Right ventricle myocardium superior (tissue), 1 donor: ENCODE measurements at regions not wholly inside any gene's neighbourhood (a gene's known extent, or its start where the extent isn't known, plus 50 kb on each side); places are given as distances from the start of the nearest gene placed in this dataset.
"Not testable (repeated sequence)": the region's sequence is repeated elsewhere in the genome, so short reads cannot be mapped to it uniquely, and the experiment has no call there.

Experiments used
- ATAC-seq: fragments of 200-7000 bp; cut with Tn5 transposase; one replicate; pipeline ENCODE4 v1.9.1; 2020; ENCODE audit warnings: mild to moderate bottlenecking; ENCODE audit not compliant: poor library complexity
- DNase-seq: peaks from one replicate; pipeline ENCODE4 v3.0.0-alpha.2; 2020
- intact Hi-C: fragments of 100-400 bp; cut with DNase I; formaldehyde crosslinking; loops from one replicate; pipeline ENCODE4 v1.11.2; 2022
- donor health status: DM: no; HTN: yes; CAD: no; lungs with severe emphysema.

GRCh38 chr10:64112701-64113355 is 591.6 kb downstream of the REEP3 start:
- ATAC-seq (no peak), DNase-seq (no peak)
- intact Hi-C loops, result no loop called here

- DNase-seq, result no peak
- intact Hi-C loops, result no loop called here
- no peak for ATAC-seq
Measured at GRCh38 chr10:64113375-64113774, 592.2 kb downstream of the REEP3 start.

- ATAC-seq (no peak), DNase-seq (no peak)
- intact Hi-C loops, result no loop called here
Measured at GRCh38 chr10:64113792-64114191, 592.6 kb downstream of the REEP3 start.

- intact Hi-C loops, result no loop called here
- ATAC-seq, result no peak
- no peak for DNase-seq
Measured at GRCh38 chr10:64115471-64115870, 594.3 kb downstream of the REEP3 start.

- no peak for ATAC-seq
- DNase-seq, result no peak
- intact Hi-C loops, result no loop called here
Measured at GRCh38 chr10:64115908-64116643, 594.9 kb downstream of the REEP3 start.

- ATAC-seq (no peak), DNase-seq (no peak)
- intact Hi-C loops, result no loop called here
Measured at GRCh38 chr10:64116707-64117106, 595.5 kb downstream of the REEP3 start.

- intact Hi-C loops, result no loop called here
- ATAC-seq, result no peak
- no peak for DNase-seq
Measured at GRCh38 chr10:64118736-64119135, 597.5 kb downstream of the REEP3 start.

GRCh38 chr10:64120301-64120980 is 599.2 kb downstream of the REEP3 start:
- DNase-seq, intact Hi-C loops, ATAC-seq: not testable (repeated sequence)

GRCh38 chr10:64130152-64130551 is 609.0 kb downstream of the REEP3 start:
- DNase-seq, result no peak
- no peak for ATAC-seq
- intact Hi-C loops, result no loop called here

- ATAC-seq (no peak), DNase-seq (no peak)
- intact Hi-C loops, result no loop called here
Measured at GRCh38 chr10:64134676-64135075, 613.5 kb downstream of the REEP3 start.

- DNase-seq (no peak), ATAC-seq (no peak)
- intact Hi-C loops, result no loop called here
Measured at GRCh38 chr10:64142395-64142794, 621.2 kb downstream of the REEP3 start.

- ATAC-seq (no peak), DNase-seq (no peak)
- intact Hi-C loops, result no loop called here
Measured at GRCh38 chr10:64148607-64149006, 627.4 kb downstream of the REEP3 start.

GRCh38 chr10:64156166-64156565 is 635.0 kb downstream of the REEP3 start:
- DNase-seq, result no peak
- ATAC-seq, result no peak
- intact Hi-C loops, result no loop called here

GRCh38 chr10:64158551-64158950 is 637.4 kb downstream of the REEP3 start:
- DNase-seq (no peak), ATAC-seq (no peak)
- intact Hi-C loops, result no loop called here

GRCh38 chr10:64159910-64160872 is 639.0 kb downstream of the REEP3 start:
- ATAC-seq, result no peak
- intact Hi-C loops, result no loop called here
- DNase-seq, result no peak

GRCh38 chr10:64170791-64171190 is 649.6 kb downstream of the REEP3 start:
- ATAC-seq (no peak), DNase-seq (peak; percentile 25)
- intact Hi-C loops, result no loop called here

GRCh38 chr10:64173826-64174225 is 652.6 kb downstream of the REEP3 start:
- intact Hi-C loops, result no loop called here
- no peak for ATAC-seq
- no peak for DNase-seq

- intact Hi-C loops, result no loop called here
- ATAC-seq, result no peak
- DNase-seq, result no peak
Measured at GRCh38 chr10:64174666-64175255, 653.6 kb downstream of the REEP3 start.
